ENCODE measurements at regions not wholly inside any gene's neighbourhood (a gene's known extent, or its start where the extent isn't known, plus 50 kb on each side); places are given as distances from the start of the nearest gene placed in this dataset.

GRCh38 chr6:156391061-156391672 is 386.0 kb upstream of the ARID1B start:
- ATAC-seq = no peak
- Mint-ChIP-seq H3K4me3 (no peak overlapping the region), H3K27me3 (peaks cover 24% of the 10 kb centered on the region), H3K9me3 (no peaks in the 10 kb centered on the region), H3K27ac (no peak overlapping the region), H3K36me3 (no peaks in the 10 kb centered on the region), H3K4me1 (peaks cover 34% of the 10 kb centered on the region)

DNA sequence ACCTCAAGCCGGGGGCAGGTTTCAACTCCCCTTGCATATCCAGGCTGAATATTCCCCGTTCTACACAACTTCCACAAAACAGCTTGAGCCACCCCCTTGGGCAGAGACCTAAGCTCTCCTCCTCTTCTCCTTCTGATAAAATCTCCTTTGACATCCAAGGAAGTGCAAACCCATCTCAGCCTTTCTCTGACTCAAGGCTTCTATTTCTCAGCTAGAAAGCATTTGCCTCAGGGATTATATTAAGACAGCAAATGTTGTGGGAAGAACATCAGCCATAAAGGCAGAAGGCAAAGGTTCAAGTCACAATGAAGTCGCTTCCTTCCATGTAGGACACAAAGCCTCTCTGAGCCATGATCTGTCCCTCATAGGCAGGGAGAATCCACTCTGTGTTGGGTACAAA is 386.6 kb upstream of the ARID1B start:
- H3K27ac Mint-ChIP-seq = no peak overlapping the region
- H3K9me3 Mint-ChIP-seq = no peaks in the 10 kb centered on the region
- ATAC-seq = no peak
- no peaks in the 10 kb centered on the region for H3K36me3 Mint-ChIP-seq
- H3K4me3 Mint-ChIP-seq = no peak overlapping the region
- H3K27me3 Mint-ChIP-seq = peaks cover 24% of the 10 kb centered on the region
- H3K4me1 Mint-ChIP-seq = peaks cover 31% of the 10 kb centered on the region

DNA sequence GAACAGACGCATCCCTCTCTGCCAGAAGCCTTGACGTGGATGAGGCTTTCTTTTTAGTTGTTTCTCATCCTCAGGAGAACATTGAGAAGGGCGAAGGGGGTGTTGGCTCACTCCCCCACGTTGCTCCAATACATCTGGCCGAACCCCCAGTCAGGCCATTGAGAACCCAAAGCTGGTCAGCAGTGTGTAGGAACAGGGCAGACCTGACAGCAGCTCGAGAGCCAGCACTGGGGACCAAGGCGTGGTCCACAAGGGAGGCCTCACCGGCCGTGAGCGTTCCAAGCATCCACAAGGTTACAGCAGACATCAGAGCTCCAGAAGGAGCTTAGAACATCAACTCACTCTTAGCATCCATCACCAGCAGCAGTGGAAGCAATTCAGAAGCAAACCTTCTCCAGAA is 387.9 kb upstream of the ARID1B start:
- no peak for ATAC-seq
- peaks cover 24% of the 10 kb centered on the region for H3K27me3 Mint-ChIP-seq
- H3K36me3 Mint-ChIP-seq = no peaks in the 10 kb centered on the region
- H3K9me3 Mint-ChIP-seq = no peaks in the 10 kb centered on the region
- H3K27ac Mint-ChIP-seq = no peak overlapping the region
- H3K4me3 Mint-ChIP-seq = no peak overlapping the region
- peaks cover 24% of the 10 kb centered on the region for H3K4me1 Mint-ChIP-seq

DNA sequence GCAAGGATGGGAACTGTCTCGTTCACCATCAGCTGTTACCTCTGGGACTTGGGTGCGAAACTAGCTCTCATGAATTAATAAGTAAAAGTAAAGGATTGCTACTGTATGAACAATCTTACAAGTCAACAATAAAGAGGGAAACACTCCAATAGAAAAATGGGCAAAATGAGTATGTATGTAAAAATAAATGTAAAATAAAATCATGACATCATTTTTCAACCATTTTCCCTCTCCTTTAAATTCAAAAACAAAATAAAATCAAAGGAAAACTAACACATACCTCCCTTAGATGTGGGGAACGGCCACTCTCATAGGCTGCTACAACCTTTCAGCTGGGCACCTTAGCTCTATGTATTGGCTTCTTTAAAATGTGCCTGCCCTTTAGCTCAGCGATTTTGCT is 389.7 kb upstream of the ARID1B start:
- H3K4me3 Mint-ChIP-seq = no peak overlapping the region
- H3K27me3 Mint-ChIP-seq = peaks cover 8% of the 10 kb centered on the region
- peaks cover 7% of the 10 kb centered on the region for H3K4me1 Mint-ChIP-seq
- H3K27ac Mint-ChIP-seq = no peak overlapping the region
- no peaks in the 10 kb centered on the region for H3K36me3 Mint-ChIP-seq
- ATAC-seq = no peak
- no peaks in the 10 kb centered on the region for H3K9me3 Mint-ChIP-seq

DNA sequence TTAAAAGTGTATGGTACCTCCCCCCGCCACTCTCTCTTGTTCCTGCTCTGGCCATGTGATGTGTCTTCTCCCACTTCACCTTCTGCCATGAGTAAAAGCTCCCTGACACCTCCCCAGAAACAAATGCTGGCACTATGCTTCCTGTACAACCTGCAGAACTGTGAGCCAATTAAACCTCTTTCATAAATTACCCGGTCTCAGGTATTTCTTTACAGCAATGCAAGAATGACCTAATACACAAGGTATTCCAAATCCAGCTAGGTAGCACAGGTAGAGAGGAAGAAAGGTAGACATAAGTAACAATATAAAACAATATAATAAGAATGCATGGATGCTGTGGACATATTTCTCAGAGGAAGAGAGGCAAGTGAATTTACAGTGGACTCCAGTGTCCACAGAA is 394.1 kb upstream of the ARID1B start:
- ATAC-seq = no peak
- Mint-ChIP-seq H3K4me3 (no peak overlapping the region), H3K27me3 (no peaks in the 10 kb centered on the region), H3K36me3 (no peaks in the 10 kb centered on the region), H3K4me1 (no peaks in the 10 kb centered on the region), H3K27ac (no peak overlapping the region), H3K9me3 (no peaks in the 10 kb centered on the region)

DNA sequence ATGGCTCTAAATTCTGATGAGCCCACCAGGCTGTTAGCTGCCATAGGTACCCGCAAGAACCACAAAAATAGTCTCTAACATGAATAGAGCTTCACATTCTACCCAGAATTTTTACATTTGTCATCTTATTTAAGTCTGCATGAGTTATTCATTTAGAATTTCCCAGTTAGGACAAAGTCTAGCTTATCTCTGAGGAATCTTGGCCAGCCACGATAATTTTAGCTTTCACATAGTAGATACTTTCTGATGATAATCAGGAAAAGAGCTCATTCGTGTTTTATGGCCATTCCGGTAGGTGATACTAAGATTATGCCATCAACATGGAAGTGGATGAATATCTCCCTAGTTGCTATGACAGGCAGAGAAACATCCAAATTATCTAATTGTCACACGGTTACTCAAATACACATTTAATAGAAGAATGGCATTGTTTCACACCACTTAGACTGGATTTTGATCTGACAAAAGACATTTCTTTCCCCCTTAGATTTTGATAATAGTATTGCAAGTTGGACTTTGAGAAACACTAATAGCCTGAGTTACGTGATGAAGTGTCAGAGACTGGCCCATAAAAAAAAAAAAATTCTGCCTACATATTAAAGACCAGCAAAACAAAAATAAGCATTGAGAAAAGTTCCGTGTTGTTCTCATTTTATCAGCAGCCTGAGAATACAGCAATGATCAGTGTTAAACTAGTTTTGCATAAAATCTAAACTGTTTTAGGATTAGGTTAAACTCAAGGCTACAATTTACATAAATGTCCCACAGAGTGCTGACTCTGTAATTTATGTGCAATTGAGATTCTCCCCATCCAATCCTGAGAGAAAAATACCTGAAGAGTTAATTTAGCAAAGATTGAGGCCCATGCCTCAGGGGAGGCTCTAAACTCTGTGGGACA is 397.5 kb upstream of the ARID1B start:
- Mint-ChIP-seq H3K9me3 (no peaks in the 10 kb centered on the region), H3K27me3 (no peaks in the 10 kb centered on the region), H3K27ac (no peak overlapping the region), H3K36me3 (no peaks in the 10 kb centered on the region), H3K4me1 (no peaks in the 10 kb centered on the region), H3K4me3 (no peak overlapping the region)
- no peak for ATAC-seq

- no peaks in the 10 kb centered on the region for H3K27me3 Mint-ChIP-seq
Observed at GRCh38 chr6:156378853-156379252, 398.3 kb upstream of the ARID1B start.

DNA sequence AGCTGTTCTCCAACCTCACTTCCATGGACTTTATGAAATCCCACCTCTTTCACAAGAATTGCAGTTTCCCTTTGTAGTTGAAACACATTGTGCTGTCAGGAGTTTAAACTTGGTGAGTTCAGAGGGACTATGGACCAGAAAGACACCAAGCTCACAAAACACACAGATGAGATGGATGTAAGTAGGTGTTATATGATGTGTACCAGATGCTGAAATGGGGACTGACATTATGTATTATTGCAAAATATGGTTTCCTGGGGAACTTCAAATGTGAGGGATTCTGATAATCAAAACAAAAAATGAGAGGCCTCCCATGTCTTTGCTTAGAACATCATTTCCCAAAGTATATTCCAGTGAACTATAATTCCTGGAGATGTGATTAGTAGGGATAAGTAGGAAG is 401.1 kb upstream of the ARID1B start:
- Mint-ChIP-seq H3K36me3 (no peaks in the 10 kb centered on the region), H3K4me3 (no peak overlapping the region), H3K4me1 (no peaks in the 10 kb centered on the region)

More at GRCh38 chr6:156378853-156379252, 398.3 kb upstream of the ARID1B start:
- no peaks in the 10 kb centered on the region for H3K36me3 Mint-ChIP-seq
- no peak overlapping the region for H3K4me3 Mint-ChIP-seq
- no peak overlapping the region for H3K27ac Mint-ChIP-seq
- no peaks in the 10 kb centered on the region for H3K4me1 Mint-ChIP-seq
- H3K9me3 Mint-ChIP-seq = no peaks in the 10 kb centered on the region
- peak; percentile 57 for ATAC-seq

GRCh38 chr6:156359912-156360311 is 417.3 kb upstream of the ARID1B start:
- Mint-ChIP-seq H3K27me3 (peaks cover 8% of the 10 kb centered on the region), H3K27ac (no peak overlapping the region), H3K4me1 (no peaks in the 10 kb centered on the region), H3K4me3 (no peak overlapping the region), H3K36me3 (peaks cover 7% of the 10 kb centered on the region), H3K9me3 (peaks cover 6% of the 10 kb centered on the region)
- ATAC-seq = no peak

More for the DNA sequence above, 401.1 kb upstream of the ARID1B start:
- no peak overlapping the region for H3K27ac Mint-ChIP-seq
- ATAC-seq = no peak
- H3K9me3 Mint-ChIP-seq = no peaks in the 10 kb centered on the region
- H3K27me3 Mint-ChIP-seq = no peaks in the 10 kb centered on the region

DNA sequence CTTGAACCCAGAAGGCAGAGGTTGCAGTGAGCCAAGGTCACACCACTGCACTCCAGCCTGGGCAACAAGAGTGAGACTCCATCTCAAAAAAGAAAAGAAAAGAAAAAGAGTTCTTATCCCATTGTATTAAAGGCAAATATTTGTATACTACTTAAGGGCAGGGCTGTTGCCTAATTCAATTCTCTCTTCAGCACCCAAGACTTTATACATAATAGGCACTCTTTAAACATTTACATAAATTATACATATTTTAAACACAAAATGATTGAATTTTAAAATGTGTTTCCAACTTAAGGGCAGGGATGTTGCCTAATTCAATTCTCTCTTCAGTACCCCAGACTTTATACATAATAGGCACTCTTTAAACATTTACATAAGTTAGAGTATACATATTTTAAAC is 424.3 kb upstream of the ARID1B start:
- ATAC-seq = no peak
- Mint-ChIP-seq H3K4me1 (no peaks in the 10 kb centered on the region), H3K36me3 (peaks cover 7% of the 10 kb centered on the region), H3K4me3 (no peak overlapping the region), H3K9me3 (peaks cover 3% of the 10 kb centered on the region), H3K27me3 (peaks cover 15% of the 10 kb centered on the region), H3K27ac (no peak overlapping the region)

- no peak overlapping the region for H3K27ac Mint-ChIP-seq
- no peak overlapping the region for H3K4me3 Mint-ChIP-seq
- H3K4me1 Mint-ChIP-seq = no peaks in the 10 kb centered on the region
- ATAC-seq = no peak
- no peaks in the 10 kb centered on the region for H3K9me3 Mint-ChIP-seq
- H3K27me3 Mint-ChIP-seq = peaks cover 15% of the 10 kb centered on the region
- no peaks in the 10 kb centered on the region for H3K36me3 Mint-ChIP-seq
Observed at GRCh38 chr6:156351346-156351966, 425.7 kb upstream of the ARID1B start.

GRCh38 chr6:156350337-156350736 is 426.8 kb upstream of the ARID1B start:
- Mint-ChIP-seq H3K9me3 (no peaks in the 10 kb centered on the region), H3K4me3 (no peak overlapping the region), H3K36me3 (no peaks in the 10 kb centered on the region), H3K27ac (no peak overlapping the region), H3K27me3 (peaks cover 15% of the 10 kb centered on the region), H3K4me1 (no peaks in the 10 kb centered on the region)
- ATAC-seq = no peak

DNA sequence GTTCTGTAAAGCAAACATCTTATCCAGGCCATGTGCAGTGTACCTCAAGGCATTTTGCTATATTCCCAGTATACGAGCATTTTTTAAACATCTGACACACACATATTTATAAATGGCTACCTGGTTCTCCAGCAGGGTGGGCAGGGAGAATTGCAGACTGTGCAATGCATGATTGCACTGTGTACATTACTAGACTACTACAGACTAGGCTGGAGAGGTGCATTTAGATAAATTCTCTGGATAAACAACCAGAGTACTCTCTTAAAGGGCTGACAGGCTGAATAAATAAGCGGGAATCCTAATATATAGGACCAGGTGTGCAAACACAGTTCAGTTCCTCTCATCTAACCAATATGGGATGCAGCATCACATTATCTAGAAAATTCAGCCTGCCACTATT is 428.3 kb upstream of the ARID1B start:
- no peaks in the 10 kb centered on the region for H3K36me3 Mint-ChIP-seq
- peaks cover 15% of the 10 kb centered on the region for H3K27me3 Mint-ChIP-seq
- H3K4me3 Mint-ChIP-seq = no peak overlapping the region
- no peak for ATAC-seq
- no peaks in the 10 kb centered on the region for H3K4me1 Mint-ChIP-seq
- H3K27ac Mint-ChIP-seq = no peak overlapping the region
- no peaks in the 10 kb centered on the region for H3K9me3 Mint-ChIP-seq

GRCh38 chr6:156348424-156348823 is 428.8 kb upstream of the ARID1B start:
- H3K4me3 Mint-ChIP-seq = no peak overlapping the region

DNA sequence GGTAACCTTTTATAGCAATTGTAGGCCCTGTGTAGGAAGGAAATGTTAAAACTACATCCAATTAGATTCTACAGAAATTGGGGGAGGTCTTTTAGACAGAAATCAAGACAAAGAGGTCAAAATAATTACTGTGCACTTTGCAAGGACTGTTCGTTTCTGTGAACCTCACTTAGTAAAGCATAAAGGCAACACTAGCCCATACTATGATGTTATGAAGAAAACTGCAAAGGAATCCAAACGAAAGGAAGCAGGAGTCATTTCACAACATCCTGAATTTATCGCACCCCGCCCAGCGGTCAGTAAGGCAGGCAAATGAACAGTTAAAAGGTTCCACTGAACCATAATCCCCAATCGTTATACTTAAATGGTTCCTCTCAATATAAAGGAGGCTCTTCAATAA is 429.5 kb upstream of the ARID1B start:
- Mint-ChIP-seq H3K9me3 (no peaks in the 10 kb centered on the region), H3K27ac (no peak overlapping the region), H3K27me3 (peaks cover 15% of the 10 kb centered on the region), H3K4me3 (no peak overlapping the region), H3K4me1 (no peaks in the 10 kb centered on the region), H3K36me3 (no peaks in the 10 kb centered on the region)
- no peak for ATAC-seq

More at GRCh38 chr6:156348424-156348823, 428.8 kb upstream of the ARID1B start:
- no peaks in the 10 kb centered on the region for H3K36me3 Mint-ChIP-seq
- ATAC-seq = no peak
- H3K27me3 Mint-ChIP-seq = peaks cover 15% of the 10 kb centered on the region
- H3K4me1 Mint-ChIP-seq = no peaks in the 10 kb centered on the region
- no peaks in the 10 kb centered on the region for H3K9me3 Mint-ChIP-seq
- no peak overlapping the region for H3K27ac Mint-ChIP-seq

DNA sequence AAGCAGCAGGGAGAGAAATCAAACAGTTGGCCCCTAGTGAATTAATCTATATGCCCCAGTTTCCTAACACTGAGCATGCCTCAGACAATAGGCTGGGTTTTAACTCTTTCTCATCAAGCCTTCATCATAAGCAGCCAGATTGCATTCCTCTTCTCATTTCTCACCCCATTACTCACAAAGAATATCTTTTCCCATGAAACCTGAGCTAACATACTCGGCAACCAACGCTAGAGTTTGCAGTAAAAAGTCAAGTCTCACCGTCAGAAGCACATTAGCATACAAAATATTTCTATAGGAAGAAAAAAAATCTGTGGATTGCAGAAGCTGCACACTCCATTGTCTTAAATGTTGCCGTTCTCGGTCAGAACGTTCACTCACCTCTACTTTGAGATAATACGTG is 429.9 kb upstream of the ARID1B start:
- no peak for ATAC-seq
- H3K4me3 Mint-ChIP-seq = no peak overlapping the region
- H3K27me3 Mint-ChIP-seq = peaks cover 14% of the 10 kb centered on the region
- H3K9me3 Mint-ChIP-seq = no peaks in the 10 kb centered on the region
- H3K36me3 Mint-ChIP-seq = no peaks in the 10 kb centered on the region
- H3K4me1 Mint-ChIP-seq = no peaks in the 10 kb centered on the region
- H3K27ac Mint-ChIP-seq = no peak overlapping the region
